Activated T-cell treated with anti-CD3 and anti-CD28 coated beads, Interleukin-2, amount 50 U/mL, for 72 hours (primary cell): ENCODE measurements at regions not wholly inside any gene's neighbourhood (a gene's known extent, or its start where the extent isn't known, plus 50 kb on each side); places are given as distances from the start of the nearest gene placed in this dataset.

Experiments
- ATAC-seq, 2 donors: fragments of 150-1000 bp; cut with Tn5 transposase; replicated peaks in 1 of 2; 2 replicates each; pipeline ENCODE4 v1.10.0; 2021; ENCODE audit warnings: moderate library complexity in 2 of 2, mild to moderate bottlenecking in 1 of 2
- DNase-seq, 2 donors: peaks; one replicate each; pipeline ENCODE4 v3.0.0; 2021 to 2022; ENCODE audit warnings: mixed read lengths in 1 of 2
- H3K27ac Mint-ChIP-seq: one replicate; pipeline ENCODE4 v1.8.0; 2022; ENCODE audit warnings: mild to moderate bottlenecking, moderate library complexity, mixed read lengths
- H3K27me3 Mint-ChIP-seq: one replicate; pipeline ENCODE4 v1.8.0; 2022; ENCODE audit warnings: low read depth, mixed read lengths
- H3K36me3 Mint-ChIP-seq, 2 donors: one replicate each; pipeline ENCODE4 v1.8.0; 2022; ENCODE audit warnings: mixed read lengths in 2 of 2, mild to moderate bottlenecking in 1 of 2; ENCODE audit not compliant: insufficient read depth in 2 of 2
- H3K4me1 Mint-ChIP-seq: one replicate; pipeline ENCODE4 v1.8.0; 2022; ENCODE audit warnings: low read depth, mixed read lengths
- H3K4me3 Mint-ChIP-seq, 2 donors: one replicate each; pipeline ENCODE4 v1.8.0; 2022; ENCODE audit warnings: mild to moderate bottlenecking in 2 of 2, mixed read lengths in 2 of 2, moderate library complexity in 2 of 2
- H3K9me3 Mint-ChIP-seq, 2 donors: one replicate each; pipeline ENCODE4 v1.8.0; 2022; ENCODE audit warnings: mixed read lengths in 2 of 2

- H3K9me3 Mint-ChIP-seq = no peaks in the 10 kb centered on the region
- no peak for DNase-seq
- H3K4me1 Mint-ChIP-seq = no peaks in the 10 kb centered on the region
- H3K4me3 Mint-ChIP-seq = no peak overlapping the region
- no peak overlapping the region for H3K27ac Mint-ChIP-seq
- H3K27me3 Mint-ChIP-seq = peaks cover 11% of the 10 kb centered on the region
- H3K36me3 Mint-ChIP-seq = no peaks in the 10 kb centered on the region
- no peak for ATAC-seq
These were observed 182.9 kb upstream of the NCAM1 start for GRCh38 chr11:112778091-112778876.

GRCh38 chr11:112778877-112779266 lies 182.3 kb upstream of the NCAM1 start:
- Mint-ChIP-seq H3K36me3 (no peaks in the 10 kb centered on the region), H3K4me3 (no peak overlapping the region)

DNA sequence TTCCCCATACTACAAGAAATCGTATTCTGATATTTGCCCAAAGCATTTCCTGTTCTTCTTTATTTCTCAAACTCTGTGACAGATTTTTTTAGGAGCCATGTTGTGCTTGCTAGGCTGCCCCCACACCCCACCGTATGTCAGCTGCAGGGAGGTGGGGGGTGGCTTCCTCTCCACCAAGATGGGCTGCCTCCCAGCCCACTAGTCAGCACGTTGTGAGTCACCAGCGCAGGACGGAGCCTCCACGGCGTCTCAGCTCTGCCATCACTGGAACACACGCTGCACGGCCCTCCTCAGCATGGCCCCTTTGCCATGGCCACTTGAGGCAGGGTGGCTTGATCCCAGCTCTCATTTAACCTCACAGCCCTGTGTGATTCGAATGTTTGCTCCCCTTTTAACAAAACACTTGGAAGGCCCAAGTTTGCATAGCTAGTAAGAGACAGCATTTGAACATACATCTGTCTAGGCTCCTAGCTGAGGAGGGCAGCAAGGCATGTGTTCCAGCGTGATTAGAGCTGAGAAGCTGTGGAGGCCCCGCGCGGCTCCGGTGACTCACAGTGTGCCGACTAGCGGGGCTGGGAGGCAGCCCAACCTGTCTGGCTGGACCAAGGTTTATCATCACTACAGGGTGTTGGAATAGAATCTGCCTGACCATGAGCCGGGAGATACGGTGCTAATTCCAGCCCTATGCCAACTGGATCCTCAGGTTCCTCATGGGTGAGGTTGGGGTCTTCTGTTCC lies 180.7 kb upstream of the NCAM1 start:
- ATAC-seq (no peak), DNase-seq (no peak)
- Mint-ChIP-seq H3K27ac (no peak overlapping the region), H3K27me3 (peaks cover 11% of the 10 kb centered on the region), H3K4me1 (no peaks in the 10 kb centered on the region), H3K36me3 (no peaks in the 10 kb centered on the region), H3K4me3 (no peak overlapping the region), H3K9me3 (no peaks in the 10 kb centered on the region)

More at GRCh38 chr11:112778877-112779266, 182.3 kb upstream of the NCAM1 start:
- H3K27ac Mint-ChIP-seq = no peak overlapping the region
- DNase-seq (no peak), ATAC-seq (no peak)
- H3K9me3 Mint-ChIP-seq = no peaks in the 10 kb centered on the region
- H3K4me1 Mint-ChIP-seq = no peaks in the 10 kb centered on the region
- H3K27me3 Mint-ChIP-seq = peaks cover 11% of the 10 kb centered on the region

DNA sequence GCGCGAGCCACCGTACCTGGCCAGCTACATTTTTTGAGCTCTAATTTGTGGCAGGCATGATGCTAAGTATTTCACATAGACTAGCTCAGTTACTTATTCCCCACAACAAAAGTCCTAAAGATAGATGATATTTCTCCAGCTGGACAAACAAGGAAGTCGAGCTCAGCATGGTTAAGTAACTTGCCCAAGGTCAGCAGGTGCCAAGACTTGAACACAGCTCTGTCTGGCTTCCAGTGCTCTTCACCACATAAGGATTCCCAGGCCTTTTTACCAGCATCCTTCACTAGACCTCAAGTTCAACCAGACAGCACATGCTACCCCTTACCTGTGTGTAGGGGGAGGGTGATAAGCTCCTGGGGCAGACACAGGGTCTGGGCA lies 177.3 kb upstream of the NCAM1 start:
- ATAC-seq = no peak
- Mint-ChIP-seq H3K4me3 (no peak overlapping the region), H3K4me1 (no peaks in the 10 kb centered on the region), H3K27ac (no peak overlapping the region), H3K27me3 (peaks cover 7% of the 10 kb centered on the region), H3K36me3 (no peaks in the 10 kb centered on the region), H3K9me3 (no peaks in the 10 kb centered on the region)
- no peak for DNase-seq

GRCh38 chr11:112784323-112785073 lies 176.7 kb upstream of the NCAM1 start:
- no peaks in the 10 kb centered on the region for H3K9me3 Mint-ChIP-seq
- no peaks in the 10 kb centered on the region for H3K4me1 Mint-ChIP-seq
- H3K27ac Mint-ChIP-seq = no peak overlapping the region
- H3K36me3 Mint-ChIP-seq = no peaks in the 10 kb centered on the region
- peaks cover 2% of the 10 kb centered on the region for H3K27me3 Mint-ChIP-seq
- no peak overlapping the region for H3K4me3 Mint-ChIP-seq
- no peak for ATAC-seq
- DNase-seq = no peak

- DNase-seq = no peak
- Mint-ChIP-seq H3K9me3 (no peaks in the 10 kb centered on the region), H3K27me3 (no peaks in the 10 kb centered on the region), H3K36me3 (no peaks in the 10 kb centered on the region), H3K27ac (no peak overlapping the region), H3K4me1 (no peaks in the 10 kb centered on the region), H3K4me3 (no peak overlapping the region)
- no peak for ATAC-seq
These were observed 176.1 kb upstream of the NCAM1 start for GRCh38 chr11:112785149-112785548.

- DNase-seq (no peak), ATAC-seq (no peak)
- Mint-ChIP-seq H3K36me3 (no peaks in the 10 kb centered on the region), H3K4me3 (no peak overlapping the region), H3K9me3 (no peaks in the 10 kb centered on the region), H3K4me1 (no peaks in the 10 kb centered on the region), H3K27ac (no peak overlapping the region), H3K27me3 (no peaks in the 10 kb centered on the region)
These were observed 175.5 kb upstream of the NCAM1 start for GRCh38 chr11:112785719-112786118.

DNA sequence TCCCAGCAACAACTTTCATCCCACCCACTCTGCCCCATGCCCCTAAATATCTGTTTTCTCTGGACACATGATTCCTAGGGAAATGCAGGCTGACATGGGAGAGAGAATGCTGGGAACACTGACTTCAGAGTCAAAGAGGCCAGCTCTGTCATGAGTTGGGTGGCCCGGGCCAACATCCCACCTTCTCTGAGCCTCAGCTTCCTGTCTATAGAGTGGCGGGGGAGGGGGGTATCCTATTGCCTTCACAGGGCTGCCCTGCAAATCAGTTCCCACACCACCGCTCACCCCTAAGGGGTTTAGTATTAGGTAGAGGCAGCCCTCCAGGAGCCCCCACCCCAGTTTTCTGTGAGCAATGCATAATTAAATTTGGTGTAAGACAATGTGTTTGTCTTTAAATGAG lies 175.0 kb upstream of the NCAM1 start:
- Mint-ChIP-seq H3K36me3 (no peaks in the 10 kb centered on the region), H3K27ac (no peak overlapping the region), H3K4me3 (no peak overlapping the region), H3K4me1 (no peaks in the 10 kb centered on the region), H3K27me3 (no peaks in the 10 kb centered on the region), H3K9me3 (no peaks in the 10 kb centered on the region)
- DNase-seq = no peak
- no peak for ATAC-seq

DNA sequence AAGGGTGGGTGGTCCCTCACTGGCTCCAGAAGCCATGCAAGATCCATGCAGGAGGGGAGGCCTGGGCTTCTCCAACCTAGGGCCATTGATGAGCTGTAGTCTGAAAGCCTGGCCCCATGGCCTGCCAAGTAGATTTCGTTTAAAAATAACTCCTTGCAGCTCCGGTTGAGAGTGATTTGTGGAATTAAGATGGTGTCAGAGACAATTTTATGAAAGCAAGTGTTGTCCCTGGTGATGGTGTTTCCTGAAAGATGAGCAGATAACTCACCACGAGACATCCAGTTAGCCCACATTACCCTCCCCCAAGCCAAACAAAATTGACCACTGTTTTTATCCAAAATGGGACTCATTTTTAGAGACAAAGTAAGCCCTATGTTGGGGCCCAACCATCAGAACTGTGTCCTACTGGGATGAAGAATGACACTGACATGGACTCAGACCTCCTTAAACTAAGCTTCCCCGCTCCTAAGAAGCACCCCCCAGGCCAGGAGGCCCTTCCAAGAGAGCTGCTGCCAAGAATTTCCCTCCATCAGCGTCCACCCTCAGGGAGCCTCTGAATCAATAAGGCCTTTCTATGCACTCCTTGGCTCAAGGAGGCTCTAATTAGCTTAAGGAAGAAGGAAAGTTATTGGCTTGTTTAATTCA lies 174.2 kb upstream of the NCAM1 start:
- Mint-ChIP-seq H3K4me3 (no peak overlapping the region), H3K27ac (no peak overlapping the region), H3K4me1 (no peaks in the 10 kb centered on the region), H3K36me3 (no peaks in the 10 kb centered on the region), H3K27me3 (no peaks in the 10 kb centered on the region), H3K9me3 (no peaks in the 10 kb centered on the region)
- no peak for ATAC-seq
- DNase-seq = no peak

DNA sequence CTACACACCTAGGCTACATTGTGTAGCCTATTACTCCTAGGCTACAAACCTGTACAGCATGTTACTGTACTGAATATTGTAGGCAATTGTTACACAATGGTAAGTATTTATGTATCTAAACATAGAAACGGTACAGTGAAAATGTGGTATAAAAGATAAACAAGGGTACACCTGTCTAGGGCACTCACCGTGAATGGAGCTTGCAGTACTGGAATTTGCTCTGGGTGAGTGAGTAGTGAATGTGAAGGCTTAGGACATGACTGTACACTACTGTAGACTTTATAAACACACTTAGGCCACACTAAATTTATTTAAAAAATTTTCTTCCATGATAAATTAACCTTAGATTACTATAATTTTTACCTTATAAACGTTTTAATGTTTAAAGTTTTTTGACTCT lies 171.7 kb upstream of the NCAM1 start:
- H3K36me3 Mint-ChIP-seq = no peaks in the 10 kb centered on the region
- no peak overlapping the region for H3K27ac Mint-ChIP-seq
- no peaks in the 10 kb centered on the region for H3K4me1 Mint-ChIP-seq
- no peaks in the 10 kb centered on the region for H3K27me3 Mint-ChIP-seq
- ATAC-seq = no peak
- no peak overlapping the region for H3K4me3 Mint-ChIP-seq
- DNase-seq = no peak
- H3K9me3 Mint-ChIP-seq = no peaks in the 10 kb centered on the region

DNA sequence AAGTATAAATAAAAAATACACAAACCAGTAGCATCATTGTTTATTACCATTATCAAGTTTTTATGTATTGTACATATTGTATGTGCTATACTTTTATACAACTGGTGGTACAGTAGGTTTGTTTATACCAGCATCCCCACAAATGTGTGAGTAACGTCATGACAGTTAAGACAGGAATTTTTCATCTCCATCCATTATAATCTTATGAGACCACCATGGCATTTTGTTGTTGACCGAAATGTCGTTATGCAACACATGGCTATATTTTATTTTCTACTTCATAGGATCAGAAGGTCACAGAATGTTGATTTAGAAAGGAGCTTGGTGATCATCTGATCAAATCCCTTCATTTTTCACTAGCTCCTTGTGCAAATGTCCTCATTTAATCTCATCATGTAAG lies 170.9 kb upstream of the NCAM1 start:
- Mint-ChIP-seq H3K4me3 (no peak overlapping the region), H3K4me1 (no peaks in the 10 kb centered on the region), H3K36me3 (no peaks in the 10 kb centered on the region), H3K27ac (no peak overlapping the region), H3K27me3 (no peaks in the 10 kb centered on the region), H3K9me3 (no peaks in the 10 kb centered on the region)
- no peak for ATAC-seq
- DNase-seq = no peak

DNA sequence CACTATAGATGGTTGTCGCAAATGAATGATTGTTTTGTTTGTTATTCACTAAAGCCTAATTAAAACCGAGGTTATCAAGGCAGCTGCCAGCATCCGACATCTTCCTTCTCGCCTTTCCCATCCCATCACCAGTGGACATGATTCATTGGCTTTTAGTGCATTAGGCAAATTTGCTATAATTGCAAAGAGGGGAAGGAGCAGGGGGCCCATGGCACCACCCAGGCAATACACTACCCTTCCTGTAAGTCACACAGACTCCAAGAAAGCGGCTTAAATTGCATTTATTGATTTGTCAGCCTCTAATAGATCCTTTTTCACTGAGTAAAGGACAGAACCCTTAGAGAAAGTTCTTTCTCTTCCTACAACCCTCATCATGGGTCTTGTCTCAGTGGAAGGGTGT lies 169.2 kb upstream of the NCAM1 start:
- H3K27ac Mint-ChIP-seq = no peak overlapping the region
- no peaks in the 10 kb centered on the region for H3K4me1 Mint-ChIP-seq
- H3K4me3 Mint-ChIP-seq = no peak overlapping the region
- DNase-seq (no peak), ATAC-seq (no peak)
- H3K9me3 Mint-ChIP-seq = no peaks in the 10 kb centered on the region
- H3K27me3 Mint-ChIP-seq = no peaks in the 10 kb centered on the region
- H3K36me3 Mint-ChIP-seq = no peaks in the 10 kb centered on the region

GRCh38 chr11:112793416-112793815 lies 167.8 kb upstream of the NCAM1 start:
- Mint-ChIP-seq H3K4me3 (no peak overlapping the region), H3K27me3 (no peaks in the 10 kb centered on the region), H3K4me1 (no peaks in the 10 kb centered on the region), H3K36me3 (no peaks in the 10 kb centered on the region), H3K27ac (no peak overlapping the region), H3K9me3 (no peaks in the 10 kb centered on the region)
- ATAC-seq (no peak), DNase-seq (no peak)
